Activated T-cell treated with anti-CD3 and anti-CD28 coated beads, Interleukin-2, amount 50 U/mL, for 72 hours (primary cell): ENCODE measurements at regions not wholly inside any gene's neighbourhood (a gene's known extent, or its start where the extent isn't known, plus 50 kb on each side); places are given as distances from the start of the nearest gene placed in this dataset.

Experiments used
- ATAC-seq, 2 donors: fragments of 150-1000 bp; cut with Tn5 transposase; replicated peaks in 1 of 2; 2 replicates each; pipeline ENCODE4 v1.10.0; 2021; ENCODE audit warnings: moderate library complexity in 2 of 2, mild to moderate bottlenecking in 1 of 2
- DNase-seq, 2 donors: peaks; one replicate each; pipeline ENCODE4 v3.0.0; 2021 to 2022; ENCODE audit warnings: mixed read lengths in 1 of 2
- H3K27ac Mint-ChIP-seq: one replicate; pipeline ENCODE4 v1.8.0; 2022; ENCODE audit warnings: mild to moderate bottlenecking, moderate library complexity, mixed read lengths
- H3K27me3 Mint-ChIP-seq: one replicate; pipeline ENCODE4 v1.8.0; 2022; ENCODE audit warnings: low read depth, mixed read lengths
- H3K36me3 Mint-ChIP-seq, 2 donors: one replicate each; pipeline ENCODE4 v1.8.0; 2022; ENCODE audit warnings: mixed read lengths in 2 of 2, mild to moderate bottlenecking in 1 of 2; ENCODE audit not compliant: insufficient read depth in 2 of 2
- H3K4me1 Mint-ChIP-seq: one replicate; pipeline ENCODE4 v1.8.0; 2022; ENCODE audit warnings: low read depth, mixed read lengths
- H3K4me3 Mint-ChIP-seq, 2 donors: one replicate each; pipeline ENCODE4 v1.8.0; 2022; ENCODE audit warnings: mild to moderate bottlenecking in 2 of 2, mixed read lengths in 2 of 2, moderate library complexity in 2 of 2
- H3K9me3 Mint-ChIP-seq, 2 donors: one replicate each; pipeline ENCODE4 v1.8.0; 2022; ENCODE audit warnings: mixed read lengths in 2 of 2

- no peaks in the 10 kb centered on the region for H3K9me3 Mint-ChIP-seq
- no peak overlapping the region for H3K4me3 Mint-ChIP-seq
- no peak overlapping the region for H3K27ac Mint-ChIP-seq
- peaks cover 16% of the 10 kb centered on the region for H3K27me3 Mint-ChIP-seq
- ATAC-seq (no peak), DNase-seq (no peak)
- no peaks in the 10 kb centered on the region for H3K4me1 Mint-ChIP-seq
- H3K36me3 Mint-ChIP-seq = no peaks in the 10 kb centered on the region
These were observed 52.9 kb upstream of the HDDC2 start for GRCh38 chr6:125354649-125355048.

- Mint-ChIP-seq H3K4me1 (no peaks in the 10 kb centered on the region), H3K27me3 (peaks cover 25% of the 10 kb centered on the region), H3K4me3 (no peak overlapping the region), H3K36me3 (no peaks in the 10 kb centered on the region), H3K9me3 (no peaks in the 10 kb centered on the region), H3K27ac (no peak overlapping the region)
- ATAC-seq (no peak), DNase-seq (no peak)
These were observed 55.1 kb upstream of the HDDC2 start for GRCh38 chr6:125356884-125357283.

- Mint-ChIP-seq H3K36me3 (no peaks in the 10 kb centered on the region), H3K4me1 (peaks cover 4% of the 10 kb centered on the region), H3K4me3 (no peak overlapping the region), H3K9me3 (no peaks in the 10 kb centered on the region), H3K27me3 (peaks cover 33% of the 10 kb centered on the region), H3K27ac (no peak overlapping the region)
- DNase-seq (peak in 1 of 2 donors; percentile 5), ATAC-seq (peak; percentile 41 to 67)
These were observed 55.9 kb upstream of the HDDC2 start for GRCh38 chr6:125357515-125358256.

- Mint-ChIP-seq H3K4me1 (peaks cover 5% of the 10 kb centered on the region), H3K4me3 (no peak overlapping the region), H3K27me3 (peaks cover 37% of the 10 kb centered on the region), H3K27ac (no peak overlapping the region), H3K36me3 (no peaks in the 10 kb centered on the region), H3K9me3 (no peaks in the 10 kb centered on the region)
- ATAC-seq (no peak), DNase-seq (no peak)
These were observed 57.1 kb upstream of the HDDC2 start for GRCh38 chr6:125358898-125359297.

- Mint-ChIP-seq H3K27me3 (peaks cover 63% of the 10 kb centered on the region), H3K36me3 (no peaks in the 10 kb centered on the region), H3K27ac (no peak overlapping the region), H3K4me1 (peaks cover 5% of the 10 kb centered on the region), H3K4me3 (no peak overlapping the region), H3K9me3 (no peaks in the 10 kb centered on the region)
- DNase-seq (no peak), ATAC-seq (no peak)
These were observed 60.1 kb upstream of the HDDC2 start for GRCh38 chr6:125361868-125362267.

- H3K4me1 Mint-ChIP-seq = peaks cover 5% of the 10 kb centered on the region
- peak overlapping the region in 1 of 2 donors; percentile 22 for H3K4me3 Mint-ChIP-seq
- no peak overlapping the region for H3K27ac Mint-ChIP-seq
- DNase-seq (no peak), ATAC-seq (peak in 1 of 2 donors; percentile 20)
- H3K36me3 Mint-ChIP-seq = no peaks in the 10 kb centered on the region
- no peaks in the 10 kb centered on the region for H3K9me3 Mint-ChIP-seq
- peaks cover 62% of the 10 kb centered on the region for H3K27me3 Mint-ChIP-seq
These were observed 61.5 kb upstream of the HDDC2 start for GRCh38 chr6:125363039-125363823.

GRCh38 chr6:125363824-125364165 is 62.0 kb upstream of the HDDC2 start:
- peaks cover 5% of the 10 kb centered on the region for H3K4me1 Mint-ChIP-seq

GRCh38 chr6:125365230-125365629 is 63.5 kb upstream of the HDDC2 start:
- peaks cover 57% of the 10 kb centered on the region for H3K27me3 Mint-ChIP-seq

More at GRCh38 chr6:125363824-125364165, 62.0 kb upstream of the HDDC2 start:
- H3K4me3 Mint-ChIP-seq = no peak overlapping the region
- H3K9me3 Mint-ChIP-seq = no peaks in the 10 kb centered on the region
- ATAC-seq = no peak
- no peak overlapping the region for H3K27ac Mint-ChIP-seq
- peaks cover 57% of the 10 kb centered on the region for H3K27me3 Mint-ChIP-seq
- no peak for DNase-seq
- no peaks in the 10 kb centered on the region for H3K36me3 Mint-ChIP-seq

GRCh38 chr6:125367036-125367782 is 65.4 kb upstream of the HDDC2 start:
- H3K27ac Mint-ChIP-seq = no peak overlapping the region
- H3K9me3 Mint-ChIP-seq = no peaks in the 10 kb centered on the region

More at GRCh38 chr6:125365230-125365629, 63.5 kb upstream of the HDDC2 start:
- Mint-ChIP-seq H3K9me3 (no peaks in the 10 kb centered on the region), H3K27ac (no peak overlapping the region), H3K36me3 (no peaks in the 10 kb centered on the region), H3K4me3 (no peak overlapping the region), H3K4me1 (peaks cover 5% of the 10 kb centered on the region)
- ATAC-seq (no peak), DNase-seq (no peak)

GRCh38 chr6:125370343-125370742 is 68.6 kb upstream of the HDDC2 start:
- Mint-ChIP-seq H3K27me3 (peaks cover 25% of the 10 kb centered on the region), H3K4me1 (no peaks in the 10 kb centered on the region), H3K27ac (no peak overlapping the region), H3K36me3 (no peaks in the 10 kb centered on the region), H3K9me3 (no peaks in the 10 kb centered on the region), H3K4me3 (no peak overlapping the region)
- no peak for DNase-seq
- no peak for ATAC-seq

More at GRCh38 chr6:125367036-125367782, 65.4 kb upstream of the HDDC2 start:
- peaks cover 44% of the 10 kb centered on the region for H3K27me3 Mint-ChIP-seq
- DNase-seq = no peak
- H3K36me3 Mint-ChIP-seq = no peaks in the 10 kb centered on the region
- no peak overlapping the region for H3K4me3 Mint-ChIP-seq
- H3K4me1 Mint-ChIP-seq = peaks cover 5% of the 10 kb centered on the region
- no peak for ATAC-seq

- no peak overlapping the region for H3K27ac Mint-ChIP-seq
- no peak overlapping the region for H3K4me3 Mint-ChIP-seq
- no peaks in the 10 kb centered on the region for H3K4me1 Mint-ChIP-seq
- ATAC-seq (no peak), DNase-seq (no peak)
- H3K36me3 Mint-ChIP-seq = no peaks in the 10 kb centered on the region
- H3K27me3 Mint-ChIP-seq = peaks cover 28% of the 10 kb centered on the region
- H3K9me3 Mint-ChIP-seq = no peaks in the 10 kb centered on the region
These were observed 73.2 kb upstream of the HDDC2 start for GRCh38 chr6:125375013-125375412.

GRCh38 chr6:125375821-125376220 is 74.1 kb upstream of the HDDC2 start:
- ATAC-seq (no peak), DNase-seq (no peak)
- no peaks in the 10 kb centered on the region for H3K36me3 Mint-ChIP-seq
- no peaks in the 10 kb centered on the region for H3K9me3 Mint-ChIP-seq
- H3K27me3 Mint-ChIP-seq = peaks cover 28% of the 10 kb centered on the region
- H3K27ac Mint-ChIP-seq = no peak overlapping the region
- no peaks in the 10 kb centered on the region for H3K4me1 Mint-ChIP-seq
- no peak overlapping the region for H3K4me3 Mint-ChIP-seq

GRCh38 chr6:125377621-125378020 is 75.9 kb upstream of the HDDC2 start:
- Mint-ChIP-seq H3K4me3 (no peak overlapping the region), H3K4me1 (no peaks in the 10 kb centered on the region)

More at GRCh38 chr6:125377621-125378020, 75.9 kb upstream of the HDDC2 start:
- H3K9me3 Mint-ChIP-seq = no peaks in the 10 kb centered on the region
- ATAC-seq (no peak), DNase-seq (no peak)
- peaks cover 28% of the 10 kb centered on the region for H3K27me3 Mint-ChIP-seq
- H3K27ac Mint-ChIP-seq = no peak overlapping the region
- no peaks in the 10 kb centered on the region for H3K36me3 Mint-ChIP-seq
